Right ventricle myocardium superior (tissue), 1 donor: ENCODE measurements at regions not wholly inside any gene's neighbourhood (a gene's known extent, or its start where the extent isn't known, plus 50 kb on each side); places are given as distances from the start of the nearest gene placed in this dataset.
"Not testable (repeated sequence)": the region's sequence is repeated elsewhere in the genome, so short reads cannot be mapped to it uniquely, and the experiment has no call there.

ENCODE experiments used
- ATAC-seq: fragments of 200-7000 bp; cut with Tn5 transposase; one replicate; pipeline ENCODE4 v1.9.1; 2020; ENCODE audit warnings: mild to moderate bottlenecking; ENCODE audit not compliant: poor library complexity
- DNase-seq: peaks from one replicate; pipeline ENCODE4 v3.0.0-alpha.2; 2020
- intact Hi-C: fragments of 100-400 bp; cut with DNase I; formaldehyde crosslinking; loops from one replicate; pipeline ENCODE4 v1.11.2; 2022
- donor health status: DM: no; HTN: yes; CAD: no; lungs with severe emphysema.

DNA sequence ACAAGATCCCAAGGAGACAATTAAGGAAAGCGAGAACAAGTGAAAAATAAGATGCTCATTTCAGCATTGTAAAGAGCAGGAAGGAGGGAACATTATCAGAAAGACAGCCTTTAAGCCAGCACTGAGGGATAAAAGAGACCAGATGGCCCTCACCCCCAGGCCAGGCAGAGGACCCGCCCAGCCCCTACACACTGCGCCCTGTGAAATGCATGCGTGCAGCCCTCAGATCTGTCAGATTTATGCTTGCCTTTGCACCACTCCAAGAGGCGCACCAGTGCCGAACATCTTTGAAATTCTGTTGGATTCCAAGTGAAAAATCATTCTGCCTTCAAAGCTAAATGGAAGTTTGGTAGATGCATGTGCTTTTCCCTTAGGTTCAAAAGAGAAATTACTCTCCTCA lies 378.0 kb downstream of the MLLT3 start:
- no peak for DNase-seq
- ATAC-seq = no peak
- intact Hi-C loops = no loop called here

DNA sequence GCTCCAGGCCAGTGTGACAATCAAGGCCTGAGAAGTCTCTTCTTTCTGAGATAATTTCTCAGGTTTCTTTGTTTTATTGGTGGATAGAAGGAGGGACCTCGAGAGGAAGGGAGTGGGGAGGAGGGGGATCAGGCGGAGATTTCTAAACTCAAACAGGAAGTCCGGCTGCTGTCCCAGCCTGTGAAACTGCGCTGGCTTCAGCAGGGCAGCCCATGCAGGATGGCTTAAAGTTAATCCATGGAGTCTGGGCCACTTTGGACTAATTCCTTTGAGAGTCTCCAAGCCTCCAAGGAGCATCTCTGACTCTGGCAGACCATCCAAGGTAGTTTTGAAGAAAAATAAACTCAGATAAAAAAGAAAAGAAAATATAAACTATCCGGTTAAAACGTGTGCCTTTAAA lies 378.5 kb downstream of the MLLT3 start:
- intact Hi-C loops = no loop called here
- no peak for ATAC-seq
- no peak for DNase-seq

DNA sequence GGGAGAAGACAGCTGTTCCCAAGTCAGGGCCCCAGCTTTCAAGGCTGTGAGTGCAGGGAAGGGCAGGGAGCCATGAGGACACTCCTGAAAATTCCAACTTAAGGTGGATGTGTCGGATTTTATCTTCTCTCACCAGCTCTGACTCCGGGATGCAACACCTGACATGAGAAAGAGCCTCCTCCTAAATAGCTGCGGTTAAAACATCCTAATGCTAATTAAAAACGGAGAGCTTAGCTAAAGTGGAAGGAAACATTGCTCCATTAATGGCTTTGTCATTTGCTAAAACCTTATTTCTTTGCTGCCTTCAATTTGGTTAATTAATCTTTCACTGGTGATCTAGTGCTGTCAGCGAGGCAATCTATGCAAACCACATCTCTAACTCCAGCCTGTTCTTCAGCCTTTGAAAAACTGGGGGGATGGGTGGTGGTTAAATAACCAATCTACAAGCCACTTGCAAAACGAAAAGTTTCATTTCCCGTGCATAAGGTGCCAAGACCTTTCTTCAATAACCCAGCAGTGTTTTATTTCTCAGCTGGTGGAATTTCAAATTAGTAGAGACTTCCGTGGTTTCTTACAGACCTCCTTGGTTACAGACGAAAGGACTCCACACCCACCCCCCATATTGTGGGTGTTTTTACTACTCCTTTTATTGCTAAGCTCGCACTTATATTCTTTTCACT lies 379.6 kb downstream of the MLLT3 start:
- no peak for ATAC-seq
- no peak for DNase-seq
- intact Hi-C loops = no loop called here

DNA sequence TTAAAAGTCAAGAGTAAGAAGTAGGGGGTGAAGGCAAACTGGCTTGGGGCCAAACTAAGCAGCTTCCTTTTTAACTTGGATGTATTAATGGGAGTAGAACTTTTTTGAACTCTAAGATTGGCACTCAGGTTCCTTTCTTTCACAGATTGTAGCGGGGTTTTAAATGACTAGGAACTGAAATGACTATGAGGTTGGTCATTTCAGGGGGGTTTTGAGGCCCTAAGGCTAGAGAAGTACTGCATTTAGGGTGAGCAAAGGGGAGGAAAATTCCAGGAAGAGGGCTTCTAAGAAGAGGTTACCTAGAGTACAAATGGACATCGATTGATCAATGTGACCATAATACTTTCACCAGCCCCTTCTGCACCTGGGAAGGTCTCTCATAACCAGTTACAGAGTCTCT lies 381.8 kb downstream of the MLLT3 start:
- DNase-seq (no peak), ATAC-seq (no peak)
- intact Hi-C loops = no loop called here

DNA sequence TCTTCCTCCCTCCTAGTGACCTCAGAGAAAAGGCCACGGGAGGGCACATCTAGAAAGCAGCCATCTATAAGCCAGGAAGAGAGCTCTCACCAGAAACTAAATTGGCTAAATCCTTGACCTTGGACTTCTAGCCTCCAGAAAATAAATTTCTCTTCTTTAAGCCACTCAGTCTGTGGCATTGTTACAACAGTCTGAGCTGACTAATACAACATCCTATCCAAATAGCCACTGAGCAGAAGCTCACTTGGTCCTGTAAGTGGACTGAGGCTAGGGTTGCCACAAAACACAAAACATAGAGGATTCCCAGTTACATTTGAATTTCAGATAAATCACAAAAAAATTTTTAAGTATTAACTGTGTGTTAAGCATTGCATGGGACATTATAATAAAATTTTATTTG lies 383.4 kb downstream of the MLLT3 start:
- no peak for DNase-seq
- ATAC-seq = no peak
- intact Hi-C loops = loop anchor here (10.0 kb wide), 1 partner anchor 64 kb away; no protein-coding TSS in a partner anchor

DNA sequence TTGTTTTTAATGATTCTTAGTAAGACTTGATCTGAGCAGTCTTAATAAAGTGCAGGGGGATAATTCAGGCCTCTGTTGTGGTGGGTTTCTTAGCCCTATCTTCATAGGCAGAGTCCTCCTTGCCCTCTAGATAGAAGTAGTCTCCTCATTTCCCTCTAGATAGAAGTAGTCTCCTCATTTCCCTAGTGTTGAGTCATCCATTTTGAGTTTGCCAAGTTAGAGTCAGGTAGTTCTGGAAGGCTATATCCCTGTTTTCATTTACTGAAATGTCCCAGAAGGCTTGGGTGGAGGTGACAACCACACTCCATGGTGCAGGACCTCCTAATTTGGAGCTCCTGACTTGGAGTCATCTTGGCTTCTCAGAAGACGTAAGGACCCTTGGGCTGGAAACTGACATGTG lies 384.6 kb downstream of the MLLT3 start:
- ATAC-seq (no peak), DNase-seq (no peak)
- intact Hi-C loops = loop anchor here (10.0 kb wide), 1 partner anchor 63 kb away; no protein-coding TSS in a partner anchor

DNA sequence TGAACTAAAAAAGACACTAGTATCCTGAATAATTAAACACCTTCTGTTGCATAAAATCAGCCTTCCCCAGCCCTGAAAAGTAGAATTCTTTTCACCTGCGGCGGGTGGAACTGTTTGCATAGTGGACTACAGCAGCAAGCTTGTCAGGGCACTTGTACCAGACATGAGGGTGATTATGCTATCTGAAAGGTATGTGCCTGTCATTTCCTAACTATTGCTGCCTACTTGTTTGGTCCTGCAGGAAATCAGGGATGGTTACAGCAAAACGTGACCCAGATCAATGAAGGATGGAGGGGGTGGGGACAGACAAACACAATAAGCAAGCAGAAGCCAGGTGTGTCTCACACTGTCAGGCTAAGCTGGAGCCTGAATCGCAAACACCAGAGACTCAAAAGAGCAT lies 385.6 kb downstream of the MLLT3 start:
- no peak for ATAC-seq
- intact Hi-C loops = loop anchor here (10.0 kb wide), 1 partner anchor 62 kb away; no protein-coding TSS in a partner anchor
- DNase-seq = no peak

DNA sequence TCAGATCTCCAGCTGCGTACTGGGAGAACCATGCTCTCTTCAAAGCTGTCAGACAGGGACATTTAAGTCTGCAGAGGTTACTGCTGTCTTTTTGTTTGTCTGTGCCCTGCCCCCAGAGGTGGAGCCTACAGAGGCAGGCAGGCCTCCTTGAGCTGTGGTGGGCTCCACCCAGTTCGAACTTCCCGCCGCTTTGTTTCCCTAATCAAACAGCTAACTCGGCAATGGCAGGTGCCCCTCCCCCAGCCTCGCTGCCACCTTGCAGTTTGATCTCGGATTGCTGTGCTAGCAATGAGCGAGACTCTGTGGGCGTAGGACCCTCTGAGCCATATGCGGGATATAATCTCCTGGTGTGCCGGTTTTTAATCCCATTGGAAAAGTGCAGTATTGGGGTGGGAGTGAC lies 387.1 kb downstream of the MLLT3 start:
- DNase-seq, ATAC-seq: not testable (repeated sequence)
- intact Hi-C loops = loop anchor here (10.0 kb wide), 1 partner anchor 60 kb away; no protein-coding TSS in a partner anchor

DNA sequence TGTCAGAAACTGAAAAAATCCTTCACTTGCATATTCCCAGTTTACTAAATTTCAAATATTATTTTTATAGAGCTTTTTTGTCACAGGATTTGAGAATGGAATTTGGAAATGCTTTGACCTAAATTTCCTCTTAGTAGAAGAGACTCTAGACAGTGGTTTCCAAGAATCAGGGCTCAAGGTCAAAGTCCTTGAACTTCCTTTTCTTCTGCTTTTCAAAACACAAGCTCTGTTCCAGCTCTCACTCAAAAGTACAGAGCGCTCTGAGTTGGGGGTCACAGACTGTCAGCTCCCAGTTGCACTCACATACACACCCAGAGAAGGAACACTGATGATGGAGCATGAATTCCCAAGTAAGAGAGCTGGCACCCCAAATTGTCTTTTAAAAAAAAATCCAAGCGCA lies 394.2 kb downstream of the MLLT3 start:
- DNase-seq (no peak), ATAC-seq (no peak)
- intact Hi-C loops = no loop called here

DNA sequence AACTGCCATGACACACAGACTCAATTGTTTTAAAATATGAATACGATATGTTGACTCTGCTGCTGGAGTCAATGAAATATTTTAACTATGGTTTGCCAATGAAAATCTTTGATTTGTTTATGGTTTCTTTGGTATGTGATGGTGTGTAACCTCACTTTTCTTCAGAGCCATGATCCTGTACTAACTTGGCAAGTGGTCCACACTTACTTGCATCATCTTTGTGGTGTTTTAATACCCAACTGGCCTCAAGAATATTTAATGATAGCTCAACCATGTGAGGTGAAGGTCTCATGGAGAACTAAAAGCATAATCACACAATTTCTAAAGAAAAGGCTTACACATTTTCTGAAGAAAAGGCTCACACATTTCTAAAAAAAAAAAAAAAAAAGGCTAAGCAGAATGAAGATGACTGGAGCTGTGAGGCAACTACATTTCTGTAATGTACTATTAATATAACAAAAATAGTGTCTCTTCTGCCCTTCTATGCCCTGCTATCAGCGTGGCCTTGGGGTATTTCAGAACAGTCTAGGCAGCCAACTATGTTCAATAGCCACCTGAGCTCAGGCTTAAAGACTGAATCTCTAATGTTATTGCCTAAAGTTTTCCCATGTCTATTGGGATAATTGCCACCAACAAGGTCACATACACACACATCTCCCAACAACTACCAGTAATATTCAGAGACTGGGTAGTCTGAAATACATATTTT lies 395.0 kb downstream of the MLLT3 start:
- no peak for ATAC-seq
- intact Hi-C loops = no loop called here
- no peak for DNase-seq

DNA sequence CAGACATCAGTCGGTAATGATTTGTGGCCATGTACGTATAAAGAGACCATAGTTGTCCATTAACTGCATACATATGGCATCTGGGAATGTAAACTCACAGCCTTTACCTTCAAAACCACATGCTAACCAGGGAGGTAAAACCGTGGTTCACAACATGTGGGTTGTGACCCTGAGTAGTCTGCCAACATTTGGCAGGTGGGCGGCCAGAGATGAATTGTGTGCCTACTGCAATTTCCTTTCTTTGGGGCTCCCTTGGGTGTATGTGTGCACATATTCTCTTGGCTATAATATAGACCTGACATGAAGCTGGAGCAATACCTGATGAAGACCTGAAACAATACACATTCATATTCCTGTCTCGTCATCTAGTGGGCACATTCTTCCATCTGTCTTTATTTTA lies 396.0 kb downstream of the MLLT3 start:
- intact Hi-C loops = no loop called here
- no peak for DNase-seq
- ATAC-seq = no peak

DNA sequence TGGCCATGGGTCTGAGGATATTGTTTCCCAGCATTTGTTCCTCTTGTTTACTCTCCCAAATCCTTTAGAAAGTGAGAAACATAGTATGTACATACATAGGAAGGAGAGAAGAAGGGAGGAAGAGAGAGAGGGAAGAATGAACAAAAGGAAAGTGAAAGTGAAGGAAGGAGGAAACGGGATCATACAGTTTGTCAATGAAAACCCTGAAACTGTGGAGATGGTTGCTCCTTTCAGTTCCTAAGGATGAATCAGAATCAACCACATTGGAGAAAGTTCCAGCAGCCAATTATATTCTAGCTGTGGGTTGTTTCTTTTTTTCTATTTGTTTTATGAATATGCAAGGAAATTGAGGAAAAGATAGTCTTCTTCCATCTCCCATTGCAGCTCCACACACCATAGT lies 396.5 kb downstream of the MLLT3 start:
- DNase-seq = no peak
- no peak for ATAC-seq
- intact Hi-C loops = no loop called here

DNA sequence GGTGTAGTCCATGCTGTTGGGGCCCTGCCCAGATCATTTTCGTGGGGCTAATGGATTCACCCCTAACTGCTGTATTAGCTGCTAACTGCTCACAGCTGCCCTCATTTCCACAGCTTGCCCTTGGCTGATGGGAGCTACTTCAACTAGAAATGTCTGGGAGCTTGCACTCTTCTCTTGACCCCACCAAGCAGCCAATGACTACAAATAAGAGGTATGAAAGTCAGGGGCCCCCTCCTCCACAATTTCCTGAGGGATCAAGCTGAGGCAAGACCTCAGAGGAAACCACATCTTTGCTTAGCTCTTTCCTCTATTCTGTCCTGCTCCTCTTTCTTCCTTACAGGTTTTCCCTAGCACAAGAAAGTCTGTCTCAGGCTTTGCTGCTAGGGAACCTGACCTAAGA lies 397.5 kb downstream of the MLLT3 start:
- ATAC-seq (no peak), DNase-seq (no peak)
- intact Hi-C loops = no loop called here

DNA sequence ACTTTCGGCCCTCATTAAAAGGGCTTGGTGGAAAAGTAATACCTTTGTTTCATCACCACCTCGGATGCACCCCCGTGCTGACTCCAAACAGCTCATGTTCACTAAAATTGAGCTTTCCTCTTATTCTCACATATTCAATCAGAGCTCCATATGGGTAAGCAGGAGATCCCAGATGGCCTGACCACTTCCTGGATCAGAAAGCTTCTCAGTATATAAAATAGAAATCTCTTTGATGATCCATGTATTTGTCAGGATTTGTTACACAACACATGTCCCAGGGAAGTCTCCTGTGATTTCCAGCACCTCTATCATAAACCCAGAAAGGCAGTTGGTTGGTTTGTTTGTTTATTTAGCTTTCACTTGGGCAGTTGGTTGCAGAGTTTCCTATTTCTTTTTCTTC lies 402.0 kb downstream of the MLLT3 start:
- DNase-seq = no peak
- ATAC-seq = no peak
- intact Hi-C loops = no loop called here

DNA sequence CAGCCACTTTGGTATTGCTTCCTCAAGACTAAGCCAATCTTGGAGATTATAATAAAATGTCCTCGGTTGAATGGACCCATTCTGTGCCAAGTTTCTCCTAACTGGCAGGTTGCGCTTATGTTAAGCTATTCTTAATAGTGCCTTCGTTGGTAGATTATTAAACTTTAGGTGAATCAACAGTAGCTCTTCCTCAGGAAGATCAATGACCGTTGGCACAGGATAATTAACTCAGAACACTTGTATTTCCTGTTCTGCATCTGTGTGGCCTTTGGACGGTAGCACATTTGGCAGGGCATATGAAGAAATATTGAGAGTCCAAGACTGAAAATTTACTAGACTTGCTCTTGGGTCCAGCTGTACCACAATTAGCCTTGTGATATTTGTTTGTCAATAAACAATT lies 402.9 kb downstream of the MLLT3 start:
- intact Hi-C loops = loop anchor here (10.0 kb wide), 1 partner anchor 95 kb away; no protein-coding TSS in a partner anchor
- ATAC-seq = no peak
- DNase-seq = no peak

DNA sequence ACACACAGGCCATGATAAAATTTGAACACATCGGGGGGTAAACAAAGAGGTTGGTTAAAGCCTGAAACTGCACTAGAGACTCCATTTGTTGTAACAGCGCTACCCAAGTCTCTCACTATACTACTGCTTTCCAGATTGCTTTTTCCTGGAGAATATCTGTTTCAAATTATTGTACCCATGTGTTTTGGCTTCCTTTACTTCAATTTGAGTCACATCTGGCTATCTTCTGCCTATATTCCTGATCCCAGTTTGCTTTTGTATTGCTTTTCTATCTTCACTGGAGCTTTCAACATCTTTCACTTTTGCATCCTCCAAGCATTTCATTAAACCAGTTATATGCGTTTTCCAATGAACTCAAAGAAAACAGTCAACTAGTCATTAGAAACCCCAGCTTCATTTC lies 404.7 kb downstream of the MLLT3 start:
- ATAC-seq (no peak), DNase-seq (no peak)
- intact Hi-C loops = loop anchor here (10.0 kb wide), 1 partner anchor 97 kb away; no protein-coding TSS in a partner anchor

DNA sequence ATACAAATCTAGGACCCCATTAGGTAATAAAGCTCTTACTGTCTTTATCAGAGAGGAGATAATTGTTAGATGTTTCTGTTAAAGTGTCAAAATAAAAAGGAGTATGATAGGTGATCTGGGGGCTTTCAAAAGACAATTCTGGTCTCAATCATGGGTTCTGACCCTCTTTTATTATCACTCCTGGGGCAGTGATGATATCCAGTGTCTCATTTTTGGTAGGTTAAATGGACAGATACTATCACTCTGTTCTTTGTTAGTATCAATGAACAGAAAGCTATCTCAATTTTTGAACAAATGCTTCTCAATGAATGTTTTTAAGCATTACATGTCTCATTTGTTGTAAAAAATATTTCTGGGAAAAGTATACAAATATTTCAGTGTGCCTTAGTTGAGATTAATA lies 405.9 kb downstream of the MLLT3 start:
- DNase-seq (no peak), ATAC-seq (no peak)

DNA sequence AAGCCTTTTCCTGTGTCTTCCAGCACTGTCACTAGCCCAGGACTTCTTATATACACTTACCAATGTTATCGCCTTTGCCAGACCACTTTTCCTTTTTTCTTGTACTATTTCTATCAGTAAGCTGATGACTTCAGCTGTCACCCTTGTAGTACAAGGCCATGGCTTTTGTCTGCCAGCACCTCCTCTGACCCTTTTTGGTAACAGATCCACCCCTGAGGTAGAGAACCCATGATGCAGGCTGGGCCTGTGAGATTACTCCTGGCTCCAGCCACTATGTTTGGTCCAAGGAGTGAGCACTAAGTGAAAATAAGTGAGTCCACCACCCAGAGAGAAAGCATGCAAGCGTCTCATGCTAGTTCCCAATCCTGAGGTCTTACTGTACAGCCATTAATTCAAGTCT lies 406.7 kb downstream of the MLLT3 start:
- intact Hi-C loops = loop anchor here (10.0 kb wide), 1 partner anchor 99 kb away; no protein-coding TSS in a partner anchor
- DNase-seq = no peak
- ATAC-seq = no peak

More for the DNA sequence above, 405.9 kb downstream of the MLLT3 start:
- intact Hi-C loops = loop anchor here (10.0 kb wide), 1 partner anchor 98 kb away; no protein-coding TSS in a partner anchor

DNA sequence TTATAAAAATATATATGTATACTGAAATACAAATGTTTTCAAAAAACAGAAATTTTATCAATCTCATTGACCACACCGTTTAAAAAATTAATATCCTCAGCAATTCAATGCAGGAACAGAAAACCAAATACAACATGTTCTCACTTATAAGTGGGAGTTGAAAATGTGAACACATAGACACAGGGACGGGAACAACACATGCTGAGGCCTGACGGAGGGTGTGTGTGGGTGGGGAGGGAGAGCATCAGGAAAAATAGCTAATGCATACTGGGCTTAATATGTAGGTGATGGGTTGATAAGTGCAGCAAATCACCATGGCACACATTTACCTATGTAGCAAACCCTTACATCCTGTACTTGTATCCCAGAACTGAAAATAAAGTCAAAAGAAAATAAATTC lies 409.5 kb downstream of the MLLT3 start:
- intact Hi-C loops = loop anchor here (10.0 kb wide), 1 partner anchor 102 kb away; no protein-coding TSS in a partner anchor
- DNase-seq (no peak), ATAC-seq (no peak)
